ENCODE measurements at regions not wholly inside any gene's neighbourhood (a gene's known extent, or its start where the extent isn't known, plus 50 kb on each side); places are given as distances from the start of the nearest gene placed in this dataset.

- H3K4me1 ChIP-seq (ENCODE audit: control insufficient read depth, extremely low read depth, insufficient read depth, low read length), result no peaks in the 10 kb centered on the region
- FAIRE-seq (no peak), DNase-seq (ENCODE audit: low read depth, low spot score) (no peak)
- no peak overlapping the region for H3K4me3 ChIP-seq (replicated peaks in 1 of 3; ENCODE audit: insufficient read depth in 1 of 3, low read depth in 1 of 3, low read length in 3 of 3)
- intact Hi-C loops (cut with micrococcal nuclease) (loop anchor here (5.0 to 10.0 kb wide), 3 partner anchors 121 to 819 kb away; no protein-coding TSS in a partner anchor), dilution Hi-C loops (cut with MboI; ENCODE audit: extremely low pct_ligation_motif_present, low sequenced_read_pairs) (no loop called here)
- no peaks in the 10 kb centered on the region for H3K9me3 ChIP-seq (replicated peaks; ENCODE audit: control insufficient read depth, insufficient read depth, low read length)
- no TSS peak for BruUV-seq (replicated peaks)
- H4K20me1 ChIP-seq (replicated peaks; ENCODE audit: control insufficient read depth, extremely low read depth, insufficient read depth, low read length), result no peaks in the 10 kb centered on the region
- no peaks in the 10 kb centered on the region for H3K27me3 ChIP-seq (ENCODE audit: control insufficient read depth in 2 of 2, insufficient read depth in 2 of 2, low read length in 2 of 2)
- H3K36me3 ChIP-seq (ENCODE audit: control insufficient read depth in 2 of 2, extremely low read depth in 1 of 2, insufficient read depth in 2 of 2, low read length in 2 of 2), result no peaks in the 10 kb centered on the region
- H3K79me2 ChIP-seq (ENCODE audit: control insufficient read depth, insufficient read depth, low read length), result no peaks in the 10 kb centered on the region
- no peak overlapping the region for H3K27ac ChIP-seq (ENCODE audit: insufficient read depth, low read depth, low read length)
- no peak overlapping the region for H3K9ac ChIP-seq (replicated peaks; ENCODE audit: extremely low read depth, insufficient read depth, low read length)
- no peaks in the 10 kb centered on the region for H3K9me1 ChIP-seq (replicated peaks; ENCODE audit: control insufficient read depth, extremely low read depth, insufficient read depth, low read length)
- POLR2A ChIA-PET, result no interaction called here
- TF ChIP-seq POLR2AphosphoS5 (IDR thresholded peaks at IDR 0.05; ENCODE audit: insufficient read depth, low read depth, low read length) (no peak), MAX (IDR thresholded peaks at IDR 0.05; ENCODE audit: insufficient read depth, insufficient read length) (no peak), POLR2A (IDR thresholded peaks at IDR 0.05; ENCODE audit: low read depth, low read length) (no peak), MYC (IDR thresholded peaks at IDR 0.05; ENCODE audit: low read depth, low read length) (no peak), GATA2 (IDR thresholded peaks at IDR 0.05; ENCODE audit: insufficient read depth, insufficient read length, low read depth, low read length) (no peak), EZH2 (IDR thresholded peaks at IDR 0.05; ENCODE audit: borderline replicate concordance, low read depth, low read length, severe bottlenecking) (no peak)
- TF ChIP-seq, protein P1, sequence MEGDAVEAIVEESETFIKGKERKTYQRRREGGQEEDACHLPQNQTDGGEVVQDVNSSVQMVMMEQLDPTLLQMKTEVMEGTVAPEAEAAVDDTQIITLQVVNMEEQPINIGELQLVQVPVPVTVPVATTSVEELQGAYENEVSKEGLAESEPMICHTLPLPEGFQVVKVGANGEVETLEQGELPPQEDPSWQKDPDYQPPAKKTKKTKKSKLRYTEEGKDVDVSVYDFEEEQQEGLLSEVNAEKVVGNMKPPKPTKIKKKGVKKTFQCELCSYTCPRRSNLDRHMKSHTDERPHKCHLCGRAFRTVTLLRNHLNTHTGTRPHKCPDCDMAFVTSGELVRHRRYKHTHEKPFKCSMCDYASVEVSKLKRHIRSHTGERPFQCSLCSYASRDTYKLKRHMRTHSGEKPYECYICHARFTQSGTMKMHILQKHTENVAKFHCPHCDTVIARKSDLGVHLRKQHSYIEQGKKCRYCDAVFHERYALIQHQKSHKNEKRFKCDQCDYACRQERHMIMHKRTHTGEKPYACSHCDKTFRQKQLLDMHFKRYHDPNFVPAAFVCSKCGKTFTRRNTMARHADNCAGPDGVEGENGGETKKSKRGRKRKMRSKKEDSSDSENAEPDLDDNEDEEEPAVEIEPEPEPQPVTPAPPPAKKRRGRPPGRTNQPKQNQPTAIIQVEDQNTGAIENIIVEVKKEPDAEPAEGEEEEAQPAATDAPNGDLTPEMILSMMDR (IDR thresholded peaks at IDR 0.05; ENCODE audit: extremely low read depth in 1 of 2, insufficient read depth in 1 of 2, low read depth in 1 of 2, low read length in 2 of 2), result no peak
- H3K4me2 ChIP-seq (ENCODE audit: insufficient read depth, low read length), result no peak overlapping the region
- CTCF ChIA-PET, result interaction anchor here (0.6 to 1.1 kb wide), 4 partner anchors 8 to 595 kb away, joined by 3 read pairs; no protein-coding TSS in a partner anchor
- H2AFZ ChIP-seq (ENCODE audit: low read depth, low read length), result no peak overlapping the region
These were observed 137.1 kb upstream of the TARS1 start for GRCh38 chr5:33303579-33304095.

All from endothelial cell of umbilical vein (primary cell).